T47D (cell line): ENCODE measurements at regions not wholly inside any gene's neighbourhood (a gene's known extent, or its start where the extent isn't known, plus 50 kb on each side); places are given as distances from the start of the nearest gene placed in this dataset.

Experiments used
- DNase-seq, 2 experiments: peaks; one replicate each; pipeline versions ENCODE4 v3.0.0 to v3.0.0-alpha.2; 2011 to 2012; ENCODE audit warnings: low read depth in 1 of 2, low spot score in 1 of 2
- JUND ChIP-seq: IDR thresholded peaks from 2 replicates; pipeline ENCODE4 v1.6.1; 2012; ENCODE audit warnings: low read depth
- in situ Hi-C: cut with HindIII; loops from 2 replicates; pipeline ENCODE4 v1.10.0; 2016; ENCODE audit warnings: low sequenced_read_pairs, low pct_unique_long_range_greater_than_20kb

- TF ChIP-seq JUND: no peak
These were observed 258.1 kb upstream of the SALL1 start for GRCh38 chr16:51409001-51409675.

GRCh38 chr16:51408357-51408756, 257.3 kb upstream of the SALL1 start:
- TF ChIP-seq JUND: no peak
- DNase-seq: no peak
- in situ Hi-C loops: no loop called here

More at GRCh38 chr16:51409001-51409675, 258.1 kb upstream of the SALL1 start:
- in situ Hi-C loops: no loop called here
- DNase-seq: no peak

GRCh38 chr16:51407921-51408320, 256.9 kb upstream of the SALL1 start:
- in situ Hi-C loops: no loop called here
- TF ChIP-seq JUND: no peak
- DNase-seq: no peak

GRCh38 chr16:51407199-51407598, 256.1 kb upstream of the SALL1 start:
- no peak for DNase-seq
- TF ChIP-seq JUND: no peak
- in situ Hi-C loops: no loop called here

- DNase-seq: no peak
- TF ChIP-seq JUND: no peak
- in situ Hi-C loops: no loop called here
These were observed 254.3 kb upstream of the SALL1 start for GRCh38 chr16:51405361-51405760.

- TF ChIP-seq JUND: no peak
- DNase-seq: no peak
- in situ Hi-C loops: no loop called here
These were observed 253.3 kb upstream of the SALL1 start for GRCh38 chr16:51404386-51404785.

- in situ Hi-C loops: no loop called here
- DNase-seq: no peak
- no peak for TF ChIP-seq JUND
These were observed 251.7 kb upstream of the SALL1 start for GRCh38 chr16:51402785-51403184.

GRCh38 chr16:51402298-51402697, 251.2 kb upstream of the SALL1 start:
- TF ChIP-seq JUND: no peak
- in situ Hi-C loops: no loop called here

GRCh38 chr16:51401673-51402072, 250.6 kb upstream of the SALL1 start:
- DNase-seq: no peak
- in situ Hi-C loops: no loop called here
- TF ChIP-seq JUND: no peak

More at GRCh38 chr16:51402298-51402697, 251.2 kb upstream of the SALL1 start:
- DNase-seq: no peak

- in situ Hi-C loops: no loop called here
- DNase-seq: no peak
These were observed 249.0 kb upstream of the SALL1 start for GRCh38 chr16:51399908-51400670.

GRCh38 chr16:51394421-51394820, 243.4 kb upstream of the SALL1 start:
- no peak for TF ChIP-seq JUND
- in situ Hi-C loops: no loop called here

More at GRCh38 chr16:51399908-51400670, 249.0 kb upstream of the SALL1 start:
- no peak for TF ChIP-seq JUND

GRCh38 chr16:51393381-51394005, 242.4 kb upstream of the SALL1 start:
- TF ChIP-seq JUND: no peak
- in situ Hi-C loops: no loop called here

More at GRCh38 chr16:51394421-51394820, 243.4 kb upstream of the SALL1 start:
- DNase-seq: no peak

More at GRCh38 chr16:51393381-51394005, 242.4 kb upstream of the SALL1 start:
- DNase-seq: no peak
